ENCODE measurements at regions not wholly inside any gene's neighbourhood (a gene's known extent, or its start where the extent isn't known, plus 50 kb on each side); places are given as distances from the start of the nearest gene placed in this dataset.

- H3K9me1 ChIP-seq (ENCODE audit: control insufficient read depth, extremely low read depth, insufficient read depth, low read length), result no peaks in the 10 kb centered on the region
- dilution Hi-C loops (cut with MboI; ENCODE audit: extremely low pct_ligation_motif_present, low sequenced_read_pairs), result no loop called here
- H3K9ac ChIP-seq (ENCODE audit: control insufficient read depth, extremely low read depth, insufficient read depth, low read length), result no peak overlapping the region
- no peaks in the 10 kb centered on the region for H3K4me1 ChIP-seq (ENCODE audit: control insufficient read depth, extremely low read depth, insufficient read depth, low read length)
- H3K36me3 ChIP-seq (ENCODE audit: control insufficient read depth in 2 of 2, extremely low read depth in 1 of 2, insufficient read depth in 2 of 2, low read length in 2 of 2), result no peaks in the 10 kb centered on the region
- no peaks in the 10 kb centered on the region for H3K9me3 ChIP-seq (ENCODE audit: control insufficient read depth, low read depth, low read length)
- TF ChIP-seq CTCF (optimal IDR thresholded peaks at IDR 0.05 in 1 of 3, IDR thresholded peaks at IDR 0.05 in 1 of 3, conservative IDR thresholded peaks at IDR 0.05 in 1 of 3; ENCODE audit: extremely low read depth in 1 of 3, insufficient read depth in 2 of 3, low read length in 3 of 3) (no peak), EZH2 (IDR thresholded peaks at IDR 0.05; ENCODE audit: low read length) (no peak)
- H3K27me3 ChIP-seq (ENCODE audit: control insufficient read depth, extremely low read depth, insufficient read depth, low read length), result peaks cover 25% of the 10 kb centered on the region
- H3K27ac ChIP-seq (ENCODE audit: control insufficient read depth, insufficient read depth, low read length), result no peak overlapping the region
- H2AFZ ChIP-seq (ENCODE audit: control insufficient read depth, low read length), result no peak overlapping the region
- no peaks in the 10 kb centered on the region for H4K20me1 ChIP-seq (ENCODE audit: control insufficient read depth, extremely low read depth, insufficient read depth, low read length)
- no peaks in the 10 kb centered on the region for H3K79me2 ChIP-seq (ENCODE audit: control insufficient read depth, insufficient read depth, low read length)
- no peak for FAIRE-seq
- no peak for DNase-seq (ENCODE audit: low read depth, low spot score)
- H3K4me3 ChIP-seq (ENCODE audit: control insufficient read depth in 2 of 3, extremely low read depth in 1 of 3, insufficient read depth in 2 of 3, low read depth in 1 of 3, low read length in 3 of 3), result no peak overlapping the region
- H3K4me2 ChIP-seq (ENCODE audit: control insufficient read depth, extremely low read depth, insufficient read depth, low read depth, low read length), result no peak overlapping the region
Measured at GRCh38 chr16:79391395-79391794, 209.1 kb downstream of the MAF start.

GRCh38 chr16:79390481-79391051, 210.0 kb downstream of the MAF start:
- Histone ChIP-seq H3K4me3 (ENCODE audit: control insufficient read depth in 2 of 3, extremely low read depth in 1 of 3, insufficient read depth in 2 of 3, low read depth in 1 of 3, low read length in 3 of 3) (no peak overlapping the region), H3K4me1 (ENCODE audit: control insufficient read depth, extremely low read depth, insufficient read depth, low read length) (no peaks in the 10 kb centered on the region), H3K27ac (ENCODE audit: control insufficient read depth, insufficient read depth, low read length) (no peak overlapping the region), H3K79me2 (ENCODE audit: control insufficient read depth, insufficient read depth, low read length) (no peaks in the 10 kb centered on the region), H3K36me3 (ENCODE audit: control insufficient read depth in 2 of 2, extremely low read depth in 1 of 2, insufficient read depth in 2 of 2, low read length in 2 of 2) (no peaks in the 10 kb centered on the region), H3K9me1 (ENCODE audit: control insufficient read depth, extremely low read depth, insufficient read depth, low read length) (no peaks in the 10 kb centered on the region), H3K27me3 (ENCODE audit: control insufficient read depth, extremely low read depth, insufficient read depth, low read length) (peaks cover 25% of the 10 kb centered on the region), H2AFZ (ENCODE audit: control insufficient read depth, low read length) (no peak overlapping the region), H4K20me1 (ENCODE audit: control insufficient read depth, extremely low read depth, insufficient read depth, low read length) (no peaks in the 10 kb centered on the region), H3K9ac (ENCODE audit: control insufficient read depth, extremely low read depth, insufficient read depth, low read length) (no peak overlapping the region), H3K4me2 (ENCODE audit: control insufficient read depth, extremely low read depth, insufficient read depth, low read depth, low read length) (no peak overlapping the region), H3K9me3 (ENCODE audit: control insufficient read depth, low read depth, low read length) (no peaks in the 10 kb centered on the region)
- dilution Hi-C loops (cut with MboI; ENCODE audit: extremely low pct_ligation_motif_present, low sequenced_read_pairs), result no loop called here
- no peak for FAIRE-seq
- no peak for DNase-seq (ENCODE audit: low read depth, low spot score)
- no peak for TF ChIP-seq CTCF (optimal IDR thresholded peaks at IDR 0.05 in 1 of 3, IDR thresholded peaks at IDR 0.05 in 1 of 3, conservative IDR thresholded peaks at IDR 0.05 in 1 of 3; ENCODE audit: extremely low read depth in 1 of 3, insufficient read depth in 2 of 3, low read length in 3 of 3)
- TF ChIP-seq EZH2 (IDR thresholded peaks at IDR 0.05; ENCODE audit: low read length), result no peak

Measured in keratinocyte (primary cell).